ENCODE measurements at regions not wholly inside any gene's neighbourhood (a gene's known extent, or its start where the extent isn't known, plus 50 kb on each side); places are given as distances from the start of the nearest gene placed in this dataset.
A peak's percentile ranks its signal among the peaks of the same experiment; 100 is the strongest.

DNA sequence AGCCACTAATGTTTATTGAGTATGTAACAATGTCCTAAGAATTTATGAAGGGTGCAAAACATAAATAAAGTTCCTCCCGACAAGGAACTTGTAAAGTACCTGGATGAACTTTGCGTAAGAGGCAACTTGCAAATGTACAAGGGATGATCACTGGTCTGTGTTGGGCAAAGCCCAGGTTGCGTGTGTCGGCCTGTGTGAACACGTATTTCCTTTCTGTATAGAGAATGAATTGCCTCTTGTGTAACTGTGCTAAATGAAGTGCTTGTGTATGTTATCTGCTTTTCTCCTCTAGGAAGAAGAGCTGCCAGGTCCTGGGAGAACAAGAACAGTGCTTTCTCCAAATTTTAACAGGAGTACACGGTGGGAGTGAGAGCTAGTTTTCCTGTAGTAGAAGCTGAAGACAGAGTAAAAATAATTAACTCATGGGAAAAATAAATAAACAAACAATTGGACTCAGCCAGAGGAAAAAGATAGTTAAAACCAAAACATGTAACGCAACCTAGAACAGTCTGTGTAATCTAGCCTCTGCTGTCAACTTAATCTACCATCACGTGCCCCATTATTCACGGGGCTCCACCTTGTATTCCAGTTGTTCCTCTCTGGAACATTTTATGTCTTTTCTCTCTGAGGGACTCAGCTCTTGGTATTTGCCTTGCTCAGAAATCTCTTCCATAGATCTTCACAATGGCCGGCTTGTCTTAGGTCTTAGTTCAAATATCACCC, 83.7 kb upstream of the RASGRP1 start:
- no TSS peak for BruUV-seq (replicated peaks)
- in situ Hi-C loops (cut with HindIII; ENCODE audit: low pct_unique_long_range_greater_than_20kb, low sequenced_read_pairs) (no loop called here), intact Hi-C loops (cut with micrococcal nuclease; ENCODE audit: unreplicated experiment) (no loop called here)
- CTCF ChIA-PET = no interaction called here
- no peaks in the 10 kb centered on the region for H3K27me3 ChIP-seq (ENCODE audit: control insufficient read depth, insufficient read depth, low read length)
- no peak for DNase-seq (ENCODE audit: low read depth, low spot score)
- 0 out of 2 replicates have a peak, but pooled peaks cover 5% of the 10 kb centered on the region for H3K9me3 ChIP-seq (ENCODE audit: control insufficient read depth, insufficient read depth, low read depth, low read length)
- no peak overlapping the region for H3K27ac ChIP-seq (ENCODE audit: low read length)
- no peaks in the 10 kb centered on the region for H3K36me3 ChIP-seq (ENCODE audit: control insufficient read depth, insufficient read depth, low read length)
- H3K4me3 ChIP-seq (ENCODE audit: low read depth in 2 of 2, low read length in 2 of 2) = no peak overlapping the region
- POLR2A ChIA-PET = interaction anchor here (0.7 kb wide), 1 partner anchor 27 kb away, joined by 4 read pairs; no protein-coding TSS in a partner anchor
- no peaks in the 10 kb centered on the region for H3K4me1 ChIP-seq (ENCODE audit: control insufficient read depth, insufficient read depth, low read length)
- TF ChIP-seq, protein P1, sequence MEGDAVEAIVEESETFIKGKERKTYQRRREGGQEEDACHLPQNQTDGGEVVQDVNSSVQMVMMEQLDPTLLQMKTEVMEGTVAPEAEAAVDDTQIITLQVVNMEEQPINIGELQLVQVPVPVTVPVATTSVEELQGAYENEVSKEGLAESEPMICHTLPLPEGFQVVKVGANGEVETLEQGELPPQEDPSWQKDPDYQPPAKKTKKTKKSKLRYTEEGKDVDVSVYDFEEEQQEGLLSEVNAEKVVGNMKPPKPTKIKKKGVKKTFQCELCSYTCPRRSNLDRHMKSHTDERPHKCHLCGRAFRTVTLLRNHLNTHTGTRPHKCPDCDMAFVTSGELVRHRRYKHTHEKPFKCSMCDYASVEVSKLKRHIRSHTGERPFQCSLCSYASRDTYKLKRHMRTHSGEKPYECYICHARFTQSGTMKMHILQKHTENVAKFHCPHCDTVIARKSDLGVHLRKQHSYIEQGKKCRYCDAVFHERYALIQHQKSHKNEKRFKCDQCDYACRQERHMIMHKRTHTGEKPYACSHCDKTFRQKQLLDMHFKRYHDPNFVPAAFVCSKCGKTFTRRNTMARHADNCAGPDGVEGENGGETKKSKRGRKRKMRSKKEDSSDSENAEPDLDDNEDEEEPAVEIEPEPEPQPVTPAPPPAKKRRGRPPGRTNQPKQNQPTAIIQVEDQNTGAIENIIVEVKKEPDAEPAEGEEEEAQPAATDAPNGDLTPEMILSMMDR (IDR thresholded peaks at IDR 0.05) = peak; percentile 5; the same call in 1 of the 2 replicates
- no peak for TF ChIP-seq TCF7L2 (IDR thresholded peaks at IDR 0.05; ENCODE audit: low read depth, low read length)
- ATAC-seq = no peak

DNA sequence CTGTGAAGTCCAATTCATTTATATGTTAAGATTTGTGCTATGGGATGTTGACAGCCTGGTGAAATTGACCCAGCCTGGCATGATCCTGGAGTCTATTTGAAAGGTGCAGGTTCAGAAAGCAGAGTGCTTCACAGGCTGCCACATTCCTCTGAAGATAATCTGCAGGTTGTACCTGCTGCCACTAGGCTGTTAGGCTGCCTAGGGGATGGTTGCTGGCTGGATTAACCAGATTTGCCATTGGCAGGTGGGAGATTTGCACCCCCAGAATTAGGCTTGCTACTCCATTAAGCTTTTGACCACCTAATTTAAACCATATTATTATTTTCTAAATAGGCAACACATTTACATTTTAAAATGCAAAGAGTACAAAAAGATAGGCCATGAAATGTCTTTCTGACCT, 85.8 kb upstream of the RASGRP1 start:
- intact Hi-C loops (cut with micrococcal nuclease; ENCODE audit: unreplicated experiment) = no loop called here
- Histone ChIP-seq H3K27ac (ENCODE audit: low read length) (no peak overlapping the region), H3K9me3 (ENCODE audit: control insufficient read depth, insufficient read depth, low read depth, low read length) (no peaks in the 10 kb centered on the region), H3K4me1 (ENCODE audit: control insufficient read depth, insufficient read depth, low read length) (no peaks in the 10 kb centered on the region), H3K27me3 (ENCODE audit: control insufficient read depth, insufficient read depth, low read length) (0 out of 2 replicates have a peak, but pooled peaks cover 1% of the 10 kb centered on the region), H3K36me3 (ENCODE audit: control insufficient read depth, insufficient read depth, low read length) (no peaks in the 10 kb centered on the region), H3K4me3 (ENCODE audit: low read depth in 2 of 2, low read length in 2 of 2) (no peak overlapping the region)
- CTCF ChIA-PET = no interaction called here
- DNase-seq (ENCODE audit: low read depth, low spot score) = no peak
- POLR2A ChIA-PET = no interaction called here
- TF ChIP-seq POLR2AphosphoS5 (IDR thresholded peaks at IDR 0.05; ENCODE audit: low read depth, low read length) (no peak), TCF7L2 (IDR thresholded peaks at IDR 0.05; ENCODE audit: low read depth, low read length) (no peak), SIN3A (IDR thresholded peaks at IDR 0.05; ENCODE audit: borderline replicate concordance, insufficient read depth, low read depth, low read length) (no peak)
- TF ChIP-seq, protein P2, sequence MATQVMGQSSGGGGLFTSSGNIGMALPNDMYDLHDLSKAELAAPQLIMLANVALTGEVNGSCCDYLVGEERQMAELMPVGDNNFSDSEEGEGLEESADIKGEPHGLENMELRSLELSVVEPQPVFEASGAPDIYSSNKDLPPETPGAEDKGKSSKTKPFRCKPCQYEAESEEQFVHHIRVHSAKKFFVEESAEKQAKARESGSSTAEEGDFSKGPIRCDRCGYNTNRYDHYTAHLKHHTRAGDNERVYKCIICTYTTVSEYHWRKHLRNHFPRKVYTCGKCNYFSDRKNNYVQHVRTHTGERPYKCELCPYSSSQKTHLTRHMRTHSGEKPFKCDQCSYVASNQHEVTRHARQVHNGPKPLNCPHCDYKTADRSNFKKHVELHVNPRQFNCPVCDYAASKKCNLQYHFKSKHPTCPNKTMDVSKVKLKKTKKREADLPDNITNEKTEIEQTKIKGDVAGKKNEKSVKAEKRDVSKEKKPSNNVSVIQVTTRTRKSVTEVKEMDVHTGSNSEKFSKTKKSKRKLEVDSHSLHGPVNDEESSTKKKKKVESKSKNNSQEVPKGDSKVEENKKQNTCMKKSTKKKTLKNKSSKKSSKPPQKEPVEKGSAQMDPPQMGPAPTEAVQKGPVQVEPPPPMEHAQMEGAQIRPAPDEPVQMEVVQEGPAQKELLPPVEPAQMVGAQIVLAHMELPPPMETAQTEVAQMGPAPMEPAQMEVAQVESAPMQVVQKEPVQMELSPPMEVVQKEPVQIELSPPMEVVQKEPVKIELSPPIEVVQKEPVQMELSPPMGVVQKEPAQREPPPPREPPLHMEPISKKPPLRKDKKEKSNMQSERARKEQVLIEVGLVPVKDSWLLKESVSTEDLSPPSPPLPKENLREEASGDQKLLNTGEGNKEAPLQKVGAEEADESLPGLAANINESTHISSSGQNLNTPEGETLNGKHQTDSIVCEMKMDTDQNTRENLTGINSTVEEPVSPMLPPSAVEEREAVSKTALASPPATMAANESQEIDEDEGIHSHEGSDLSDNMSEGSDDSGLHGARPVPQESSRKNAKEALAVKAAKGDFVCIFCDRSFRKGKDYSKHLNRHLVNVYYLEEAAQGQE (IDR thresholded peaks at IDR 0.05; ENCODE audit: insufficient read depth in 1 of 2, low read depth in 2 of 2, low read length in 1 of 2) = no peak
- TF ChIP-seq, protein P1 (IDR thresholded peaks at IDR 0.05) = no peak
- in situ Hi-C loops (cut with HindIII; ENCODE audit: low pct_unique_long_range_greater_than_20kb, low sequenced_read_pairs) = no loop called here
- no peak for ATAC-seq
- no TSS peak for BruUV-seq (replicated peaks)

All from Panc1 (cell line).